ENCODE measurements at regions not wholly inside any gene's neighbourhood (a gene's known extent, or its start where the extent isn't known, plus 50 kb on each side); places are given as distances from the start of the nearest gene placed in this dataset.
"Not testable (repeated sequence)": the region's sequence is repeated elsewhere in the genome, so short reads cannot be mapped to it uniquely, and the experiment has no call there.

DNA sequence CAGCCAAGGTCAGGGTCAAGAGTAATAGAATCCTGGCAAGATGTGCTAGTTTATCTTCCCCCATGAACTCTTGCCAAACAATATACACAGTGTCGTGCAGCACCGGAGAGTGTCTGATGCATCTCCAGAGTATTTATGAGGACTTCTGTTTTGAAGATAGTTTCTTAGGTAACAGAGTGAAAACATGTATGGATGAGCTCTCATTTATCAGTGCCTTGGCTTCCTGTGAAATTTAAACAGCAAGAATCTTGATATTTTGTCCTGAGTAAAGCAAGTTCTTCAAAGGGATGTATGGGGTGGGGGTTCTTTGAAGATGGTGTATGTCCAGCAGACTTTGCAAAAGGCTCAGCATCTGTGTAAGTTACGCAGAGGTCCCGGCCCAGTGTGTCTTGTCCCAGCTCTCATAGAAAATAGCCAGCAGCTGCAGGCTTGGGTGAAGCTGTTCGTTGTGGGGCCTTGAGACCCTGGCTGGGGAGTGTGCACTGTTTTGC is 361.0 kb upstream of the NT5C1B start:
- in situ Hi-C loops (cut with MboI; ENCODE audit: low sequenced_read_pairs), result no loop called here

DNA sequence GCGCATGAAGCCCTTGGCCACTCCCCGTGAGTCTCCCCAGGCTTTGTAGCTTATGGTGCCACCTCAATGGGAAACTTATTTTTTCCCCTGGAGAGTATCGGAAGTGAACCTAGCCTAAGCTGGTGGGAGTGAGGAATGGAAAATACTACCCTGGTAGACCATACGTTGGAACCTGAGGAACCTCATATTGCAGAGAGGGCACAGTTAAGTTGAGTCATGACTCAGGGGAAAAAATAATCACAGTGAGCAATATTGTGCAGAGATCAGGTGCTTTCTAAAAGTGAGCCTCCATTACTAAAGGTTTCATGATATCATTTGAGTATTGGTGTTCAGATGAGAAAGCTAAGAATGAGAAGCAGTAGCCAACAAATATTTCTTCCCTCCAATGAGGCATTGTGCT is 360.5 kb upstream of the NT5C1B start:
- in situ Hi-C loops (cut with MboI; ENCODE audit: low sequenced_read_pairs), result no loop called here

DNA sequence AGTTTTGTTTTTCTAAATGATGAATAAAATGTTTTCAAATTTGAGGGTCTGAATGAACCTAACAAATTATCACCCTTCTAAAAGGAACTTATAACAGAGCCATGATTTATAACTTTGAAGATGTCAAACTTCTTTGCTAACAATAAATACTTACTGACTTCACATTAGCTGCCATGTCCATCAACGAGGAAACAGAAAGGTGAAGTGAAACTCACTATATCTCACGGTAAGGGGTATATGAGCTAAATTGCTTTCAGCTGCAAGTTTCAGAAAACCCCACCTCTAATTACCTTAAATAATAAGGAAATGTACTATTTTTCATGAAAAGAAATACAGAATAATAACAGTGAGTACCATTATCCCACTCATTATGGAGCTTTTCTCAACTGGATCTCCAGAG is 350.8 kb upstream of the NT5C1B start:
- in situ Hi-C loops (cut with MboI; ENCODE audit: low sequenced_read_pairs), result no loop called here

DNA sequence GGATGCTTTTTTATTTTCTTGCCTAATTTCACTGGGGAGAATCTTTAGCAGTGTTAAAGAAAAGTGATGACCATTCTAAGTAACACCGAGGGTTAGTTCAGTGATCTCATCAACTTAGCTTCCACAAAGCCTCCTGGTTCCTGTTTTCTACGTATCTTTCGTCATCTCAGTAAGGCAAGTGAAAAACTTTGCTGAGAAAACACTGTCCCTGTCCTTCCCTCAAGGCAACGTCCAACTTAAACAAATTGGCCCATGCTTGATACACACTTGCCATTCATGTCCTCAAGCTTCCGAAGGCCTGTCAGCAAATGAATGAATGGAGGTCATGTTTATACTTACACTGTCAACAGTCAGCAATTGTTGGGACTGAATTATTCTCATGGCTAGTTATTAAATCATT is 350.4 kb upstream of the NT5C1B start:
- in situ Hi-C loops (cut with MboI; ENCODE audit: low sequenced_read_pairs), result not testable (repeated sequence)

DNA sequence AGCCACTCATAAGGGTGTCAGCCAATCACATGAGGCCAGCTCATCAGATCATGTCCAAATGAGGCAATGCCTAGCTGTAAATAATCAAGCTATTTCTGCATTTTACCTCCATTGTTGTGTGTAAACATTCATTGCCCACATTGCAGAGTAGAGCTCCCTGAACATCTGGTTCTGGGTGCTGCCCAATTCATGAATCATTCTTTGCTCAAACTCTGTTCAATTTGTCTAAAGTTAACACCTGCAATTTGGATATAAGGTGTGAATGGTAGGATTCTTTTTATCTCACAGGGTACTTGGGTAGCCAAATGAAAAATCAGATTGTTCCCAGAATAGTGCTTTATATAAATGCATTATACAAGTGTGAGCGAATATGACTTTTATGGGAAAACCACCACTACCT is 345.5 kb upstream of the NT5C1B start:
- in situ Hi-C loops (cut with MboI; ENCODE audit: low sequenced_read_pairs), result no loop called here

DNA sequence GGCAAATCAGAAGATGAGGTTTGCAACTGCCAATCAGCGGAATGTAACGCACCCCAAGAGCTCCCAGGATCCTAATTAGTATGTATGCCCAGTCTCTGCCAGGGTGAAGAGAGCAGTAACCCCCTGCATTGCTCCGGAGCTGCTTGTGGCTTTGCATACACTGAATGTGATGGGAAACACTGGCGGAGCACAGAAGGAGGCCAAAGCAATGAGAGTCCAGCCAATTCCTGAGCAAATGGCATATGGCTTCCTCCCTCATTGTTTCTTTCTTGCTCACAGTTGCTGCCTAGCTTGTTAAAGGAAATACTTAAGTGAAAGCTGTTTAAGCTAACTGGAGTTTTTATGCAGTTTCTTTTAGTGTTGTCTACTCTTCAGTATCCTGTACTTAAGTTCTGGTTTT is 343.5 kb upstream of the NT5C1B start:
- in situ Hi-C loops (cut with MboI; ENCODE audit: low sequenced_read_pairs), result no loop called here

DNA sequence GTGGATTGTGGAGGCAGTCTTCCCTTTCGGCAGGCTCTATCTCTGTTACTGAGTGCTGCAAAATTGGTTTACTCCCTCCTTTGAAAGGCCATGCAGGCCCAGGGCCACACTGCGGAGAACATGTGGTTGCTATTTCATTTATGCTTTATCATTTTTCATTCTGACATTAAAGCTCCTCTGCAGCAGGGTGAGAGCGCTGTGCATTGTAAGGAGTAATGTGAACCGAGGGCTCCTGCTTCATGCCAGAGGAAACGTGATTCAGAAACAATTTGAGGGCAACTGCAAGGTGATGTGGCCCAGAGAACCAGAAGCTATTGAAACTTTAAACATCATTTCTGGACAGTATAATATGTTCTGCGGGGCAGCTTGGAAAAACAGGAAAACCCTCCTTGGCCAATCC is 341.6 kb upstream of the NT5C1B start:
- in situ Hi-C loops (cut with MboI; ENCODE audit: low sequenced_read_pairs), result no loop called here

DNA sequence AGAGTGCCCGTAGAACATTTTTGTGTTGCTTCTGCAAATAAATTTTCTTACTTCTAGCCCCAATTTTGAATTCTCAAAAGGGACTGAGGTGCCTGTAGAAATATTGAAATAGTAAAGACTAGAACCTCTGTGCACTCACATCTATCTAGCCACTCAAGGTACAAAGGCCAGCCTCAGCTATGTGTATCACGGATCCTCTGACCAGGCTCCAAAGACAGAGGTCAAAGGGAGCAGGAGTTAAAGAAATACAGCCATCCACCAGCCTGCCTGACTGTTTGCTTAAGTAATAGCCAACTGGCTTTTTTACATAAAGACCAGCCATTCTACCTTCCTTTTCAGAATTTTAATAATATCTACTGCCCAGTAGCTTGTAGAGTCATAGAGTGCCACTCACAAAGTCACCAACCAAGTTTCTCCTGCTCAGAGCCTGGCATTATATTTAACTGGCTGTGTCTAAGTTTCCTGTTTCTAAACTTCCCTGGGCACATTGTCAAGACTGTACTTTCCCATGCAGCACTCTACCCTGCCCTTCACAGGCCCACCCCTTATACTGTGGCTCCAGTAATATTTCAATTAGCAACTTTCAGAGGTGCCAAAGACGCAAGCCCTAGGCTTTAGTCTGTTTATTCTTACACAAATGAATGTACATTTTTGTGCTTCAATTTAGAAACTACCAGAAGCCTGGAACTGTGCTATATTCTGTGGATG is 338.3 kb upstream of the NT5C1B start:
- in situ Hi-C loops (cut with MboI; ENCODE audit: low sequenced_read_pairs), result no loop called here

DNA sequence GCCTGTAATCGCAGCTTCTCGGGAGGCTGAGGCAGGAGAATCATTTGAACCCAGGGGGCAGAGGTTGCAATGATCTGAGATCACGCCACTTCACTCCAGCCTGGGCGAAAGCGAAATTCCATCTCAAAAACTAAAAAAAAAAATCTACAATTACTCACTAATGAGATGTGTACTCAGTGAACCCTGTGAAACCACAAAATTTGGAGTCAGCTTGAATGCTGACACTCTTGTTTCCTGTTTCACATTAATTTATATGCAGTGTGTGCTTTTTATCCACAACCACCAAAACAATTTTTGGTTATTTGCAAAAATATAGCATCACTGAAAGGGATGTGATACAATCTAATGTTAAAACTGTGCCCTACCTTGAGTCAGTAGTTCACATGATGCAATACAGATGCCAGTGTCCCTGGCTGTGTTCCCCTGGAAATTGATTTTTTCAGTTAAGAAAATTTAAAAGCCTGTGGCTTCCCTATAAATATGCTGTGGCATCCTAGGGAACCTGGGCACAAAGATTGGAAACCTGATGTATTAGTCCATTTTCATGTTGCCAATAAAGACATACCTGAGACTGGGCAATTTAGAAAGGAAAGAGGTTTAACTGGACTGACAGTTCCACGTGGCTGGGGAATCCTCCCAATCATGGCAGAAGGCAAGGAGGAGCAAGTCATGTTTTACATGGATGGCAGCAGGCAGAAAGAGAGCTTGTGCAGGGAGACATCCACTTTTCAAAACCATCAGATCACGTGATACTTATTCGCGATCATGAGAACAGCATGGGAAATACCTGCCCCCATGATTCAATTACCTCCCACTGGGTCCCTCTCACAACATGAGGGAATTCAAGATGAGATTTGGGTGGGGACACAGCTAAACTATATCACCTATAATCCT is 337.5 kb upstream of the NT5C1B start:
- in situ Hi-C loops (cut with MboI; ENCODE audit: low sequenced_read_pairs), result no loop called here

DNA sequence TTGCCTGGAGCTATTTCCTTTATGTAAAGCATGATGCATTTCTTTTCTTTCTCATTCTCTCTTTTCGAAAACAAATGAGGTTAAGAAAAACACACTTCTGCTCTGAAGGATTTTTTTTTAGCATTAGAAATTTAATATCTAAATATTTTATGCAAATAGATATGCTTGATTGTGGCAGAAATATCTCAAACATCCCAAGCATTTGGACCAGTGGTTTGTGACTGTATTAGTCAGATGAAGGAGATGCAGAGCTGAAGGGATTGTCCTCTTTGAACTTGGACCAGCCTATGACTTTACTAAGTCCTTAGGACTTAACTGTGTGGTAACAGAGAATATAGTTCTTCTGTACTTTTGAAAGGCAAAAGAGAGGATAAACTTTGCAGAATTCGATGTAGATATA is 335.9 kb upstream of the NT5C1B start:
- in situ Hi-C loops (cut with MboI; ENCODE audit: low sequenced_read_pairs), result no loop called here

DNA sequence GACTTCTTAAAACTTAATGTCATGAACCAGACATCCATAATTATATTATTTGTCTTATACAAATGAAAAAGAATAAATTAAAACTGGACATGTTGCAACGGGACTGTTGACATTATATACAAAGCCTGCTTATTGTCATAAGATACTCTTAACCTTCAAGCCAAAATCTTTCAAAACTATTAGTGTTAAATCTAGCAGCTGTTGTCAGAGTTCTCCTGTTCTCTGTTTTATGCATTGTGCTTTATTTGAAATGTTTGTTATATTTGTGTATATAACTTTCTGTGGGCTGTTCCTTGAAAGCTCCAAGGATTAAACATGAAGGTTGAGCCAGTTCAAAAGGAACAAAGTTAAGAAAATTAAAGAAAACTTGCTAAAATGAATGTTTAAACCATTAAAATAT is 335.5 kb upstream of the NT5C1B start:
- in situ Hi-C loops (cut with MboI; ENCODE audit: low sequenced_read_pairs), result no loop called here

DNA sequence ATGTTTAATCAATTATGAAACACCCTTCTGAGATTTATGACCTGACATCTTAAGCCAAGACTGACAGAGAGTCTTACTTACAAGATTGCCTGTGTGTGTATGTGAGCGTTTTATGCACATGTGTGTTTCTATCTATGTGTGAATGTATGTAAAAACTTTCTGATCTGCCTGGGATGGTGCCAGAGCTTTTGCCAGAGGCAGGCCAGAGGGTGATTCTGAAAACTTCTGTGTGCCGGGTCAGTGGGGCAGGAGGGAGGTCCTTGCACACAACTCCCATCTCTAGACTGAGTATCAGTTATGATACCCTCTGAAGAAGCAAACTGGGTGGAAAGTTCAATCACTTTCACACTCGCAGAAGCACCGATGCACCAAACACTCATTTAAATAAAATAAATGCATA is 335.0 kb upstream of the NT5C1B start:
- in situ Hi-C loops (cut with MboI; ENCODE audit: low sequenced_read_pairs), result no loop called here

DNA sequence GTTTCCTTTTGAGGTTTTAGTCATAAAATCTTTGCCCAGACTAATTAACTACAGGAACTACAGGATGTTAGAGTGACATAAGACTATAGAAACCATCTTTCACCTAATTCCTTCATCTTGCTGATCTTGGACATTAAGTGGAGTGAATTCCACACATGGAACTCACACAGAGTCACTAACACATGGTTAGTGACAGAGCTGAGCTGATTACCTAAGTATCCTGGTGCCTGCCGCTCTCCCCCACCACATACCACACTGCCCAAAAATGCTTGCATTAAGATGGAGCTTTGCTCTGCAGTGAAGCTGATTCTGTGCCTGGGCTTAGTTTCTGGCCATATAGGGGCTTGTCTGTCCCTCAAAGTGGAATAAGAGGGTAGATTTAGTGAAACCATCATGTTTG is 332.9 kb upstream of the NT5C1B start:
- in situ Hi-C loops (cut with MboI; ENCODE audit: low sequenced_read_pairs), result no loop called here

DNA sequence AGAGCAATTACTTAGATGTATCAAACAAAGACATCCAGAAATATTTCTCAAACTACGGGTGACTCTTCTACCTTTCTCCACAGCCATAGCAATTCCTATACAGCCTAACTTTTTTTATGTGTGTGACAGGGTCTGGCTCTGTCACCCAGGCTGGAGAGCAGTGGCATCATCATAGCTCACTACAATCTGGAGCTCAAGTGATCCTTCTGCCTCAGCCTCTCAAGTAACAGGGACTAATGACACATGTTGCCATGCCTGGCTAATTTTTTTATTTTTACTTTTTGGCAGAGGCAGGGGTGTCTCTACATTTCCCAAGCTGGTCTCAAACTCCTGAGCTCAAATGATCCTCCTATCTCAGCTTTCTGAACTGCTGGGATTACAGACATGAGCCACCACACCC is 328.9 kb upstream of the NT5C1B start:
- in situ Hi-C loops (cut with MboI; ENCODE audit: low sequenced_read_pairs), result no loop called here

DNA sequence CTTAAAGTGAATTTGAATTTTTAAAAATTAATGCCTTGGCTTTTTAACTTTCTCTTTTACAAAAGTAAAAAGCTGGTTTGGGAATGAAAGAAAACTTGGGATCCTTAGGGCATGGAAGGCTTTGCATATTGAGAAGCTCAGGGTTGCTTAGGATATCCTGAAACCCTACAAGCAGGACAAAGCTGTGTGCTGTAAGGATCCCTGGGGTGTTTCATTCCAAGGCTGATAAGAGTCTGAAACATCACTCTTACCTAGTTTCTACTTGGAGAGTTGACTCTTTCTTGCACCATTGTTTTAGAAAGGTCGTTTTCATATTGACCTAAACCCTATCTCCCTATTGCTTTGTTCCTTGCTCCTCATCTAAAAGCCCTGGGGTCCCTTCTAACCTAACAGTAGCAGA is 325.9 kb upstream of the NT5C1B start:
- in situ Hi-C loops (cut with MboI; ENCODE audit: low sequenced_read_pairs), result no loop called here

DNA sequence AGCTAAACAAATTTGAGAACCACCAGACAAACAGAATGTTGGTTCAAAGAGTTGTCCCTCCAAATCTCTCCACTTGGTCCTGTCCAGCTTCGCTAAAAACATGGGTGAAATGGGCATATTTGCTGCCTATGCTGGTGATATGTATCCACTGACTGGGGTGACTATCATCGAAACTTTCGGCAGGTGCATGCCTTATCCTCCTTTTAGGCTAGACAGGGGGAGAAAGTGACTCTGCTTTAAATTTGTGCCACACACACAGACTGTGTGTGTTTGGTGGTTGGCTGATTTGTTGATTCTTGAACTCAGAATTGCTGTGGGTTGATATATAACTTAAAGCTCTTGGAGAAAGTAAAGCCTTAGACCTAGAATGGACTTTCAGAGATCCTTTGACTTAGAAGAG is 324.1 kb upstream of the NT5C1B start:
- in situ Hi-C loops (cut with MboI; ENCODE audit: low sequenced_read_pairs), result no loop called here

DNA sequence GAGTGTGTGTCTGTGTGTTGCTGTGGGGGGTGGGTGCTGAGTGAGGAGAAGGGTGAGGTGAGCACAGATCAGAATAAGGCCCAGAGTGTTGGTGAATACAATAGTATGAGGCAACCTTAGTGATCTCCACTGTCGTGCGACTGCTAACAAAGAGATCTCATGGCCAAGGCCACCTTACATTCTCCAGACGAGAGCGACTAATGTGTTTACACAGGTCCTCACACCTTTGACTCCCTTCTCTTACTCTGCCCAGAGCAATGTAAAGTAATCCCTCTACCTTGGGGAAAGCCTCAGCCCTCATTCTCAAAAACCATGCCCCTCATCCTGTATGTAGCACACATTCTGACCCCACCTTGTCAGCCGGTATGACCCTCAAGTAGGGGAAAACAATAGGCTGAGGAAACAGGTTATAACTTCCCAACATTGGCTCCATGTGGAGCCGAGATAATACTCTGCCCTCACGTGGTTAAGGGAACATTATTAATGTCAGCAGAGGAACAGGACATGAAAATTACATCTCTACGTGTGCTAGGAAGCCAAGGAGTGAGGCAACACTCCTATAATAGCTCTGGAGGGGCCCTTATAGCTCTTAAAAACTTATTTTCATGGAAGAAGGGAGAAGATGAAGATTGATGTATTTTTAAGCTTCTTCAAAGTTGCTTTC is 323.0 kb upstream of the NT5C1B start:
- in situ Hi-C loops (cut with MboI; ENCODE audit: low sequenced_read_pairs), result no loop called here

DNA sequence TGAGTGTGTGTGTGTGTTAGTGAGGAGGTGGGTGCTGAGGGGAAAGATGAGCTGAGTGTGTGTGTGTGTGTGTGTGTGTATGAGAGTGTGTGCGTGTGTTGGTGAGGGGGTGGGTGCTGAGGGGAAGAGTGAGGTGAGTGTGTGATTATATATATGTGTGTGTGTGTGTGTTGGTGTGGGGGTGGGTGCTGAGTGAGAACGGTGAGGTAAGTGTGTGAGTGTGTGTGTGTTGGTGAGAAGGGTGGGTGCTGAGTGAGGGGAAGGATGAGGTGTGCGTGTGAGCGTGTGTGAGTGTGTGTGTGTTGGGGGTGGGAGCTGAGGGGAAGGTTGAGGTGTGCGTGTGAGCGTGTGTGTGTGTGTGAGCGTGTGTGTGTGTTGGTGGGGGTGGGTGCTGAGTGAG is 322.0 kb upstream of the NT5C1B start:
- in situ Hi-C loops (cut with MboI; ENCODE audit: low sequenced_read_pairs), result no loop called here

DNA sequence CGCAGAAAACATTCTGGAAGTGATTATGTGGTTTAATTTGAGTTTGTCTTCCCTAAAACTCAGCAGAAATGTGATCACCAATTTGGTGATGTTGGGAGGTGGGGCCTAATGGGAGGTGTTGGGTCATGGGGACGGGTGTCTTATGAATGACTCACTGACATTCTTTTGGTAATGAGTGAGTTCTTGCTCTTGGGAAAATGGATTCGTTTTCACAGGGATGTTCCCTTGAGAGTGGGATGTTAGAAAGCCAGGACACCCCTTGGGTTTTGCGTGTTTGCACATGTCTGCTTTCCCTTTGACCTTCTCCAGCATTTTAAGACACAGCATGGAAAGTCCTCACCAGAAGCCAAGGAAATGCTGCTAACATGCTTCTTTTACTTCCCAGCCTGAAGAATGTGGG is 321.5 kb upstream of the NT5C1B start:
- in situ Hi-C loops (cut with MboI; ENCODE audit: low sequenced_read_pairs), result no loop called here

DNA sequence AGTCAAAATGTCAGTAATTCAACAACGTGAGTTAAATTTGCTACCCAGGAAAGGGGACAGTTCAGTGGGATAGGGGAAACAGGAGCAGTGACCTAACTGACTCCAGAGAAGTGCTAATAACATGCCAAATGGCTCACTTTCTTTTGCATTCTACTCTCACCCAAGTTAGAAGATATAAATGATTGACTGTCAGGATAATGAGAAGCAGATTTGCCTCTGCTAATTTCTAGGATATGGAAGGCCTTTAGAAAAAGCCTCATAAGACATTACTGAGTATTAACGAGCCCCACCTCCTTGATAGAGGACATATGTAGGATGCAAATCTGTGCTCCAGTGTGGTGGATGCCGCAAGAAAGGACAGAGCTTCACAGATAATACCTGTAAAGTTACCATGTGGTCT is 318.6 kb upstream of the NT5C1B start:
- in situ Hi-C loops (cut with MboI; ENCODE audit: low sequenced_read_pairs), result no loop called here

DNA sequence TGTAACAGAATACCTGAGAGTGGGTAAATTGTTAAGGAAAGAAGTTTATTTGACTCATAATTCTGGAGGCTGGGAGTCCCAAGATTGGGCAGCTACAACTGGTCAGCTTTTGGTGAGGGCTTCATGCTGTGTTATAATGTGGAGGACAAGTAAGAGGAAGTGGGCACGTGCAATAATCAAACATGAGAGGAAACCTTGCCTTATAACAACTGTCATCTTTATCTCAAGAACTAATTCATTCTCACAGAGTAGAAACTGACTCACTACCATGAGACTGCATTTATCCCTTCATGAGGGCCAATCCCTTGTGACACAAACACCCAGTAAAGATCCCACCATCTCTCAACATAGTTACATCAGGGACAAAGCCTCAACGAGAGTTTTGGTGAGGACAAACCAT is 318.1 kb upstream of the NT5C1B start:
- in situ Hi-C loops (cut with MboI; ENCODE audit: low sequenced_read_pairs), result no loop called here

DNA sequence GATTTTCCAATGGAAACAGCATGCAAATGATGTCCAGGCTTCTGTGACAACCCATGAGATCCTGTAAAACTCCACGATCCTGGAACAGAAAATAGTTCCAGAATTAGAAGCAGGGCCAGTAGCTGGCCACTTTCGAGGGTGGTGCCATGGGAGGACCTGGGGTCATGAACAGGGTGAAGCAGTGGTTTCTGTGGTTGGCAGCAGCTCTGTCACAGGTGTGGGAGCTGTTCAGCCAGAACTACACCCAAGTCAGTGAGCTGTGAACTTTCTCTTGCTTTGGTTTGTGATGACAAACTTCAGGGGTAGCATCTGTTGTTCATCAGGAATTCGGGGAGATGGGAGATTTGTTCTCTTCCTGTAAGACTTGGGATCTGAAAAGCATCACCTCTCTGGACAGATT is 314.4 kb upstream of the NT5C1B start:
- in situ Hi-C loops (cut with MboI; ENCODE audit: low sequenced_read_pairs), result no loop called here

All from HL-60/S4 treated with retinoic acid at 250 ng/mL for 4 days and 3 days (cell line).